HG02623 (cell line): ENCODE measurements at regions not wholly inside any gene's neighbourhood (a gene's known extent, or its start where the extent isn't known, plus 50 kb on each side); places are given as distances from the start of the nearest gene placed in this dataset.

Source experiments
- ATAC-seq: cut with Tn5 transposase; IDR thresholded peaks from one replicate; pipeline ENCODE4 v1.9.1; 2021; ENCODE audit warnings: moderate library complexity; ENCODE audit not compliant: unreplicated experiment

DNA sequence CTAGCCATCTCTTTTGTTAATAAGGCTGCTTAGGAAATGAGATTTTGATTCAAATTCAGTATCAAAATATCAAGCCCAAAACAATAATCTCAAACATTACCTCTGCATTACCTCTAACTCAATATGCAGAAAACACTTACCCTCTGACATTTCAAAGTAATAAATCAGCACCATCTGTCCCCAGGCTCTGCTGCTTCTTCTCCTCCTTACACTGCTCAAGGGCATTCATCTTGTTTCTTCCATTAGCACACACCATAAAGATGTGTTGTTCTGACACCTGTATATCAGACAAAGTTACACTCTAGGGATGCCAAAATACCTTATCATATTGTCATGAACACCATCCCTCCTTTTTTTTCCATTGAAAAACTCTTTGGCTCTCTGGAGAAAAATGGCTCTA, 1630.3 kb downstream of the RPA4 start:
- no peak for ATAC-seq

DNA sequence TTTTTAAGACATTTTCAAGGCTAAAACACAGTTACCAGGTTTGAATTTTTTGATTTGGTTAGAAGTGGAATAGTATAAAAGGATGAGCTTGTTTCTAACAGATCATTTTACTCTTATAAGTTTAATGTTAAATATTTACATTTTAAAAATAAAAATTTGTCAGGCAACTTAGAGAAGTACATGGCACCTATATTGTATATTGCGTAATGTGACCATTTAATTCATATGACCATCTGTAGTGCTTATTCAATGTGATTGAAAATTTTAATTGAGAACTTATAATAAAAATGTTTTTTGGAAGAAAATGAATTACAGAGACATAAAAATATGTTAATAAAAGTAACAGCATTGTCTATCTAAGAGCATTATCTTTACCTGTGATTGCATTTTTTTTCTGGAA, 1632.4 kb downstream of the RPA4 start:
- ATAC-seq, result no peak

DNA sequence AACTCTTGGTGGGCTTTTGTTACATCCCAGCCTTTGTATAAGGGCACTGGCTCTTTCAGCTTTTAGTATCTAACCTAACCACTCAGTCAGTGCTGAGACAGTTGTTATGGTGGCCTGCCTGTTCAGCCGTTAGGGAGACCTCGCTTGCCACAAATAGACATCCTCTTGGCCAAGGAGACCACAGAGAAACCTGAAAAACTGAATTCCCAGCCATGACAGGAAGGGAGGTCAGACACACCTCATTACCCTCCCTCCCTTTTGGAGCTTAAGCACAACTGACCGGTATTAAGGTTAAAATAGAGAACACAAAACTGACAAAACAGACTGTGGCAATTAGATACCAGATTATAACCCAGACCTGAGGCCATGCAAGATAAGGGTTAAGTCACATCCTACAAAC, 1639.3 kb downstream of the RPA4 start:
- no peak for ATAC-seq

DNA sequence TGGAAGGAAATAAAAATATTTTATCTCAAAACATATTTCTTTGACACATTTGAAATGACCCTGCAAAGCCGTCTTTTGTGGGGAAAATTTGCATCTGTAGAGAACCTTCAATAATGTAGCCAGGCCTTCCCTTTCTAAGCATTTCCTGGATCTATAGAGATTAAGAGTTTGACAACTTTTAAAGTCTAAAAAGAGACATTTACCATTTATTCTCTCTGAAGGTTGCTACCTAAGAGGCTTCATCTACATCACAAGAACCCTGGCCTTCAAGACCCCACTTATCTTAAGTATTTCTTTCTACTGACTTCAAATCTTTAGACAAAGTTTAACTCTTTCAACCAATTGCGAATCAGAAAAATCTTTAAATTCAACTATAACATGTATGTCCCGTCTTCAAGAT, 1639.8 kb downstream of the RPA4 start:
- ATAC-seq, result no peak

DNA sequence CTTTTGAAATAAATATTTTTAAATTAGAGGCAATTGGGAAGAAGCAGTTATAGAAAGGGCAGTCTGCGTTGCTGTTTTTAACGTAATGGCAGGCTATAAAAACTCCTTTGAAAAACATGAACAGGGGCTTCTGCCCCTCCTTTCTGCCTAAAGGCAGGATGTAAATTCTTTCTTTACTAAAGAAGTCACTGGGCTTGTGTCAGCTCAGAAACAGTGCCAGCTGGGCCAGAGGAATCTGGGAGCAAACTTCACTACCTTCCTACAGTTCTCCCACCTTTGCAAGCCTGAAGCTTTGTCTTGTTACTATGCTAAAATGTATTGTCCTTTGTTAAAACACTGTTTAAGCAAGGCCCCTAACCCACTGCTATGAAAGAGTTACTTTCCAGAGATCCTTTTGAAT, 1664.8 kb downstream of the RPA4 start:
- ATAC-seq, result no peak

DNA sequence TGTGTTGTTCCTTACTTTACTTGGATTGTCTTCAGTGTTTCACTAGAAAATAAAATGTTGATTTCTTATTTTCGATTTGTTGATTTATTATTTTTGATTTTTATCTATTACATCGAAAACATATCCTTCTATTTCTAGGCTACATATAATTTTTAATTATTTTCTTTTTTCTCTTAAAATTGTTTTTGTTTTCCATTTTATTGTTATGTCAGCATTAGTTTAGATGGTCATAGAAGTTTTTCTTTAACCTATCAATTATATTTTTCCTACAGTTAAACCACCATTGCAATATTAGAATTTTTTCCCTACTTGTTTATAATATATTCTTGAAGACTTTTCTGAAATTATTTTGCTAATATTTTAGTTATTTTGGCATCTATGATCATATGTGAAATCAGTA, 1685.1 kb downstream of the RPA4 start:
- ATAC-seq, result no peak

DNA sequence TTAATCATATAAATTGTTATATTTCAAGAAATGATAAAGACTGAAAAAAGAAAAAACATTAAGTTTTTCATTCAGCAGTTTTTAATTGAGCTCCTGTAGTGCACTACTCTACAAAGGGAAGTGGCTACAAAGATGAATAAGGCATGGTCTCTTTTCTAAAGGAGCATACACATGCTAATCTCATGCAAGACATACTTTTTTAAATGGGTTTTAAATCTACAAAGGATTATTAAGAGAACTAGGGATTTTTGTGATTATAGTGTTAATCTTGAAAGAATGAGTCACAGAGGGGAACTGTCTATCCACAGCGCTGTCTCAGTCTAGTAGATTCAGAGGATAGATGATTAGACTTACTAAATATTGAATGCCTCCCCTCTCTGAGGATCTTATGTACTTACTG, 1722.2 kb downstream of the RPA4 start:
- no peak for ATAC-seq

DNA sequence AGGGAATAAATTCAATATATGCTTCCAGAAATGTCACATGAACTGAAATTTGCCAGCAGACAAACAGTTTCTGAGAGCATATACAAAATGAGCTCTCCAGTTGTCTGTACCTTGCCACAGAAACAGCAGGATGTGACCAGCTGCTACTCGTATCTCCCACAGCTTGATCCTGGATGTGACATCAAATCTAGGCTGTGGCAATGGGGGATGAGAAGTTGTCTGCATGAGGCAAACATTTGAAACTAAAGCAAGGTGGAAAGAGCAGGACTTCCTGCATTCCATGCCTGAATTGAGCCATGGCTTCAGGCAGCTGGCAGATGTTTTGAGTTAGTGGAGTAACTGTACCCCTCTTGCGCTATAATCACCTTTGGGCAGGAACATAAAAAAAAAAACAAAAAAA, 1724.0 kb downstream of the RPA4 start:
- ATAC-seq, result no peak

DNA sequence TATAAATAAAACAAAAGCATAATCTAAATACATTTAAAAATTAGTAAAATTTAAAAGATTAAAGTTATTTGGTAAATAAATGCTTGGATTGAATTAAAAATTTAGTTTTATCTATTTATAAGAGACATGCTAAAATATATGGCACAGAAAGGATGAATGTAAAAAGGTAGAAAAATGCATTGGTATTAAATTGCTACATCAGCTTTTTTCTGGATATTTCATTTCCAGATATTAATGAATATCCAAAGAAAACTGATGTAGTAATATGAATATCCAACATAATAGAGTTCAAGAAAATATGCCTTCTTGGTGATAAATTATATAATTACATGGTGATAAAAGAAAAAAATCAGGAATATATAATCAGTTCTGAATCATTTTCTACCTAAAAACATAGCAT, 1743.9 kb downstream of the RPA4 start:
- no peak for ATAC-seq

DNA sequence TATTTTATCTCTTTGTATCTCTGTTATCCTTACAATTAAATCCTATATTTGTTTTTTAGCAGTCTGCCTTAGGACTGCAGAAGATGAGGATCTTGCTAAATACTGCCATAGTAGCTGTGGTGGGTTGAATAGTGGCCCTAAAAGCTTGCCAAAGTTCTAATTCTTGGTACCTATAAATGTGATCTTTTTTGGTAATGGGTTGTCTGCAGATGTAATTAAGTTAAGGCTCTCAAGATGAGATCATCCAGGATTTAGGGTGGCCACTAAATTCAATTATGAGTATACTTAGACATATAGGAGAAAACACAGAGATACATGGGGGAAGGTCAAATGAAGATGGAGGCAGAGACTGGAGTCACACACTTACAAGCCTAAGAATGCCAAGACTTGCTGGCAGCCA, 1753.7 kb downstream of the RPA4 start:
- ATAC-seq, result no peak

DNA sequence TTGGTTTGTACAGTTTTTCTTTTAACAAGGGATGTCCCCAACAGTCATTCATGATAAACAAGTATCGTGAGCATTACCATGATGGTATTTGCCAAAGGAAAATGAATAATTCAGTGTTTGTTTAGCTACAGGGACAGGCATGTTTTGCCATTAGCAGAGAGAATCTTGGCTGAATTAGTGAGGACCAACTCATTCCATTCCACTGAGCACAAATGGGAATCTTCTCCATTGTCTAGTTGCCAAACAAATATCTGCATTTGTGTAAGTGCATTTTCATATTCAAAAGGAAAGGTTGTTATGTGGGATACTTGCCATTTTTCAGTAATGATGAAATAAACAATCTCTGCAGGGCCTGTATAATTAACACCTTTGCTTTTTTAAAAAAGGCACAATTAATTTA, 1762.6 kb downstream of the RPA4 start:
- no peak for ATAC-seq

DNA sequence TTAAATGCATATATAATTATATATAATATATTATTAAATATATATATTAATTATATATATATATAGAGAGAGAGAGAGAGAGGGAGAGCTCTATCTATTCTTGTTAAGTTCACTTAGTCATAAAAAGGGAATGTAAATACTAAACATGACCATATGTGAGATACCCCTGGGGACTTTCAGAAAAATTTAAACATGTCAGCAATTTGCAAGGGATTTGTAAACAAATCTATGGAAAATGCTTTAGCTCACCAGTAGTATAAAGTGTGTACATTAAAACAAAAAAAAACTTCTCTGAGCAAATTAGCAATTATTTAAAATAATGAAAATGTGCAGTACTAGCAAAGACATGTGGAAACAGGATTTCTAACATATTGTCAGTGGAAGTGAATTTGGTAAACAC, 1755.5 kb downstream of the PCDH19 start:
- no peak for ATAC-seq
